Ovary (tissue), 7 donors: ENCODE measurements at regions not wholly inside any gene's neighbourhood (a gene's known extent, or its start where the extent isn't known, plus 50 kb on each side); places are given as distances from the start of the nearest gene placed in this dataset.

ENCODE experiments used
- DNase-seq, 5 donors: peaks; one replicate each; pipeline ENCODE4 v3.0.0-alpha.2; 2019 to 2020
- H3K27ac ChIP-seq, 2 donors: fragments of 200-600 bp; one replicate each; pipeline versions ENCODE4 v1.5.1 to v1.8.0; 2019 to 2022
- H3K27me3 ChIP-seq: fragments of 200-600 bp; one replicate; pipeline ENCODE4 v1.8.0; 2022
- H3K36me3 ChIP-seq: fragments of 200-600 bp; sonication (generic); one replicate; pipeline ENCODE4 v1.5.1; 2019
- H3K4me1 ChIP-seq: one replicate; pipeline ENCODE4 v1.8.1; 2013; ENCODE audit warnings: mild to moderate bottlenecking, moderate library complexity; ENCODE audit not compliant: insufficient read depth
- H3K4me3 ChIP-seq: fragments of 200-600 bp; sonication (generic); one replicate; pipeline ENCODE4 v1.5.1; 2017
- H3K9me3 ChIP-seq, 2 donors: fragments of 200-600 bp in 1 of 2; sonication (generic) in 1 of 2; one replicate each; pipeline versions ENCODE4 v1.5.1 to v1.8.1; 2013 to 2019; ENCODE audit warnings: mild to moderate bottlenecking in 1 of 2, moderate library complexity in 1 of 2
- EP300 ChIP-seq: sonication (generic); formaldehyde crosslinking; IDR thresholded peaks from one replicate; pipeline ENCODE4 v1.6.1; 2017; ENCODE audit warnings: antibody characterized with exemption
- POLR2A ChIP-seq: fragments of 450-650 bp; IDR thresholded peaks from one replicate; pipeline ENCODE4 v1.6.1; 2017; ENCODE audit warnings: antibody characterized with exemption, mild to moderate bottlenecking, moderate library complexity
- WGBS, 3 donors: extraction: QIAGEN DNeasy Blood & Tissue Kit in 1 of 3; methylation state at CpG; one replicate each; pipeline versions ENCODE4 v1.1.5 to v1.1.7; 2013 to 2017; 5-methylcytosine and 5-hydroxymethylcytosine counted together
- intact Hi-C, 4 donors: fragments of 100-400 bp; cut with DNase I; formaldehyde crosslinking; loops; one replicate each; pipeline versions ENCODE4 v1.11.0 to v1.15.1; 2022 to 2023
- TF ChIP-seq, protein P1 (sequence below), 3 donors: fragments of 450-650 bp in 2 of 3; fragments of 200-600 bp in 1 of 3; IDR thresholded peaks; one replicate each; pipeline versions ENCODE4 v1.5.1 to v1.8.0; 2016 to 2022; ENCODE audit warnings: antibody characterized with exemption in 3 of 3, mild to moderate bottlenecking in 1 of 3
- donor health status: DM: no; HTN: no; CAD: no; lungs with moderate emphysema.
- donor health status: DM: no; HTN: no; CAD: no.
- donor health status: Bipolar disorder and iron deficiency.
- donor health status: DM: no; HTN: no; CAD: no.
- donor health status: DM: yes; HTN: yes; CAD: no.

DNA sequence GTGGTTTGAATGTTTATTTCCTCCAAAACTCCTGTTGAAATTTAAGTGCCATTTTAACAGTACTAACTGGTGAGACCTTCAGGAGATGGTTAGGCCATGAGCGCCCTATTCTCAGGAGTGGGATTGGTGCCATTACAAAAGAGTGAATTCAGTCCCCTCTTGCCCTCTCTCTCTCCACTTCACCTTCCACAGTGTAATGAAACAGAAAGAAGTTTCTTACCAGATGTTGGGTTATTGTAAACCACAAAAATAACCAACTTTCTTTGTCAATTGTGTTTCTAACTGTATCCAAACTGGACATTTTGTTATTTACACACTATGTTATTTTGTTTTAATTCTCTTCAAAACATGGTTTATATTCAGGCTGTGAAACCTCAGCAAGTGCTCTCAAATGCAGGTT, 1734.3 kb downstream of the PCDH7 start:
- Histone ChIP-seq H3K4me3 (no peak overlapping the region), H3K4me1 (no peaks in the 10 kb centered on the region), H3K36me3 (no peaks in the 10 kb centered on the region), H3K9me3 (no peaks in the 10 kb centered on the region), H3K27ac (no peak overlapping the region), H3K27me3 (no peaks in the 10 kb centered on the region)
- 90 to 96% (median 94%) methylated on average over 1 of the region's 1 CpG for WGBS, 3 donors
- DNase-seq = no peak
- TF ChIP-seq, protein P1, sequence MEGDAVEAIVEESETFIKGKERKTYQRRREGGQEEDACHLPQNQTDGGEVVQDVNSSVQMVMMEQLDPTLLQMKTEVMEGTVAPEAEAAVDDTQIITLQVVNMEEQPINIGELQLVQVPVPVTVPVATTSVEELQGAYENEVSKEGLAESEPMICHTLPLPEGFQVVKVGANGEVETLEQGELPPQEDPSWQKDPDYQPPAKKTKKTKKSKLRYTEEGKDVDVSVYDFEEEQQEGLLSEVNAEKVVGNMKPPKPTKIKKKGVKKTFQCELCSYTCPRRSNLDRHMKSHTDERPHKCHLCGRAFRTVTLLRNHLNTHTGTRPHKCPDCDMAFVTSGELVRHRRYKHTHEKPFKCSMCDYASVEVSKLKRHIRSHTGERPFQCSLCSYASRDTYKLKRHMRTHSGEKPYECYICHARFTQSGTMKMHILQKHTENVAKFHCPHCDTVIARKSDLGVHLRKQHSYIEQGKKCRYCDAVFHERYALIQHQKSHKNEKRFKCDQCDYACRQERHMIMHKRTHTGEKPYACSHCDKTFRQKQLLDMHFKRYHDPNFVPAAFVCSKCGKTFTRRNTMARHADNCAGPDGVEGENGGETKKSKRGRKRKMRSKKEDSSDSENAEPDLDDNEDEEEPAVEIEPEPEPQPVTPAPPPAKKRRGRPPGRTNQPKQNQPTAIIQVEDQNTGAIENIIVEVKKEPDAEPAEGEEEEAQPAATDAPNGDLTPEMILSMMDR (IDR thresholded peaks at IDR 0.05) = no peak
- no peak for TF ChIP-seq EP300
- no peak for TF ChIP-seq POLR2A
- intact Hi-C loops = no loop called here

DNA sequence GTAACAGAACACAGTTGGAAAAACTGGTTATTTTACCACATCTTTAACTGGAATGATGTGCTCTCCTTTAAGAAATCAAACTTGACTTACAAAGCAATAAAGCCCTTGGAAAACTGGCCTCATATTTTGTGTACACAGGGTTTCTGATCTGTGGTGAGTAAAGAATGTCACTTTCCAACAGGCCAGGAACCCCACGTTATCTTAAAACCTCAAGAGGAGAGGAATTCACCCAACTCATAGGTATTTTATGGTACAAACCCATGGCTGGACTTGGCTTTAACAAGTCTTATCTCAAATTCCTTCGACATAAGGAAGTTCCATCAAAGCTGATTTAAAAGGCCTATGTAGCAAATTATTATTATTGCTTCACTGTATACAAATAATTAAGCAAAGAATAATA, 1735.1 kb downstream of the PCDH7 start:
- H3K4me1 ChIP-seq = no peaks in the 10 kb centered on the region
- intact Hi-C loops = no loop called here
- H3K27ac ChIP-seq = no peak overlapping the region
- H3K36me3 ChIP-seq = no peaks in the 10 kb centered on the region
- no peaks in the 10 kb centered on the region for H3K9me3 ChIP-seq
- 44 to 62% (median 47%) methylated on average over 2 of the region's 2 CpGs for WGBS, 3 donors
- no peak overlapping the region for H3K4me3 ChIP-seq
- no peak for DNase-seq
- TF ChIP-seq POLR2A = no peak
- TF ChIP-seq, protein P1 (IDR thresholded peaks at IDR 0.05) = no peak
- TF ChIP-seq EP300 = no peak
- H3K27me3 ChIP-seq = no peaks in the 10 kb centered on the region

DNA sequence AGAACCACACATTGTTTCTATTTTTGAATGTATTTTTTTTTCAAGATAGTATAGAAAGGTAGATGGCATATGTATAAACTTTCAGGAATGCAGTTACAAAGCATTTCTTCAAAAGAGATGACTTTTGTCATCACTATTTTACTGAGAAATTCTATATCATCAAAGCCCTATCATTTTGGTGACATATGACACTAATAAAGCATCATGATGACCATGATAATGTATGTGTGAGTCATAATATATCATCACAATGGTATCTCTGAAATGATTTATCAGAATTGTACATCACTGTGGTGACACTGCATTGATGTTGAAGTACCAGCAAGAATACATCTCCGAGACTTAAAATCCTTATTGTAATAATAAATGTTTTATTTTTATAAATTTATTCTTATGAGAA, 1740.8 kb downstream of the PCDH7 start:
- no peaks in the 10 kb centered on the region for H3K9me3 ChIP-seq
- 90 to 95% (median 95%) methylated on average over 1 of the region's 1 CpG for WGBS, 3 donors
- TF ChIP-seq POLR2A = no peak
- TF ChIP-seq, protein P1 (IDR thresholded peaks at IDR 0.05) = no peak
- TF ChIP-seq EP300 = no peak

DNA sequence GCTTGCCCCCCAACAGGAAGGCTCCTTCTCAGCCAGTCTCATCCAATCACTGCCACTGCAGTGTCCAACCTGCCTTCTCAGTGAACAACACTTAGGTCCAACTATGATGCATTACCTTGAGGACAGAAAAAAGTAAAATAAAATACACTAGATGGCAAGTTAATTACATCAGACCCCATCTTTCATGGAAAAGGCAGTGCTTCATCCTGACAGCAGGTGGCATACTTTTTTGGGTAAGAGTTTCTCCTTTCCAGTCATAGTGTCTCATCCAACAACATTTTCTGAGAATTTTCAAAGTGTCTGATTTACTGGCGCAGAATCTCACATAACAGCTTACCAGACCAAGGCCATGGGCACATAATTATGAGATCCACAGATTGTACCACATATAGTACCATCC, 1742.8 kb downstream of the PCDH7 start:
- 88 to 95% (median 94%) methylated on average over 1 of the region's 1 CpG for WGBS, 3 donors
- no peaks in the 10 kb centered on the region for H3K4me1 ChIP-seq
- DNase-seq = no peak
- no peak overlapping the region for H3K4me3 ChIP-seq
- no peaks in the 10 kb centered on the region for H3K27me3 ChIP-seq
- H3K9me3 ChIP-seq = no peaks in the 10 kb centered on the region
- TF ChIP-seq EP300 (no peak), POLR2A (no peak)
- TF ChIP-seq, protein P1 (IDR thresholded peaks at IDR 0.05) = no peak
- intact Hi-C loops = no loop called here
- H3K36me3 ChIP-seq = no peaks in the 10 kb centered on the region
- no peak overlapping the region for H3K27ac ChIP-seq

More for the DNA sequence above, 1740.8 kb downstream of the PCDH7 start:
- H3K27ac ChIP-seq = no peak overlapping the region
- DNase-seq = no peak
- H3K4me3 ChIP-seq = no peak overlapping the region
- H3K36me3 ChIP-seq = no peaks in the 10 kb centered on the region
- no peaks in the 10 kb centered on the region for H3K4me1 ChIP-seq
- intact Hi-C loops = no loop called here
- H3K27me3 ChIP-seq = no peaks in the 10 kb centered on the region
